ENCODE measurements at regions not wholly inside any gene's neighbourhood (a gene's known extent, or its start where the extent isn't known, plus 50 kb on each side); places are given as distances from the start of the nearest gene placed in this dataset.

DNA sequence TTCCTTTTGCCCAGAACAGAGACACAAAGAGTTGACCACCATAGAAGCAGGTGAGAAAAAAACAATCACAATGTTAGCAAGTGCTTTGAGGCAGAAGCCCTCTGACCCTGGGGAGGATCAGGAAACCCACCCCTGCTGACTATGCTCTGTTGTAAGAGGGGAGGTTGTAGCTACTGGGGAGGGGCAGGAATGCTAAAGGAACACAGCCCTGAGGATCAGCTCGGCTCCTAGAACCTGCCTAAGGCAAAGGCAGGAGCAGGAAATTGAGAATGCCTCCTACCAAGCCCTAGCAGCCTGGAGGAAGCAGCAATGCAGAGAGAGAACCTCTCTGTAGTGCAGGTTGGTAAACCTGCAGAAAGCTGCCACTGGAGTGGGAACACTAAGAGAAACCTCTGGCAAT is 624.0 kb upstream of the KLF12 start:
- TF ChIP-seq CTCF (IDR thresholded peaks at IDR 0.05; ENCODE audit: extremely low read depth, missing control alignments) = no peak
- DNase-seq (ENCODE audit: low spot score) = no peak

DNA sequence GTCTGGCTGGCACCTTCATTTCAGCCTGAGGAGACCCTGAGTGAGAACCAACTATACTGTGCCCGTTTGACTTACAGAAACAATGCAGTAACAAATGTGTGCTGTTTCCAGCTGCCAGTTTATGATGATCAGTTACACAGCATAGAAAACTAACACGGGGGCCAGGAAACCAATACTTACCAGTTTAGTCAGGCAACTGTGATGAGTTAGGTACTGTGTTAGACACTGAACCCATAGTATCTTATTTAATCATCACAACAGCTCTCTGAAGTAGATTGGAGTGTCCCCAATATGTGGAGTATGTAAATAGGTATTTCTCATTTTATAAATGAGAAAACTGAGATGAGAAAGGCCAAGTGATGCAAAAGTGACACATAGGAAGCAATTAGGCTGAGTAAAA is 620.9 kb upstream of the KLF12 start:
- no peak for TF ChIP-seq CTCF (IDR thresholded peaks at IDR 0.05; ENCODE audit: extremely low read depth, missing control alignments)
- no peak for DNase-seq (ENCODE audit: low spot score)

DNA sequence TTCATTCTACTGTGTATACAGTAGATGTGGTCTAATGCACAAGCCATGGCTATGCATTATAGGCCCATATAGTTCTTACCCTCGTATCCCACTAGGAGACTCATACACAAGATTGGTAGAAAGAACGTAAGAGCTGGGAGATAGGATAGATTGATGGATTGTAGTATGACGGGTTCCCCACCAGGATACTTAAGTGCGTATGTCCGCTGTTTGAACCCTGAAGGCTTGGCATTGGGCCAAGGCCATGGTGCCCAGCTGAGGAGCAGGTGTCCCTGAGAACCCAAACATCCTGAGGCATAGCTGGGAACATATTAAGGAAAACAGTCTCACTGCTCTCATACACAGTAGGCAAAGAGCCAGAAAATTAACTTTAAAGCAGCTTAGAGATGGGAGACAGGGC is 617.5 kb upstream of the KLF12 start:
- no peak for DNase-seq (ENCODE audit: low spot score)

GRCh38 chr13:74747186-74747955 is 613.2 kb upstream of the KLF12 start:
- TF ChIP-seq CTCF (IDR thresholded peaks at IDR 0.05; ENCODE audit: extremely low read depth, missing control alignments) = no peak

More for the DNA sequence above, 617.5 kb upstream of the KLF12 start:
- TF ChIP-seq CTCF (IDR thresholded peaks at IDR 0.05; ENCODE audit: extremely low read depth, missing control alignments) = no peak

DNA sequence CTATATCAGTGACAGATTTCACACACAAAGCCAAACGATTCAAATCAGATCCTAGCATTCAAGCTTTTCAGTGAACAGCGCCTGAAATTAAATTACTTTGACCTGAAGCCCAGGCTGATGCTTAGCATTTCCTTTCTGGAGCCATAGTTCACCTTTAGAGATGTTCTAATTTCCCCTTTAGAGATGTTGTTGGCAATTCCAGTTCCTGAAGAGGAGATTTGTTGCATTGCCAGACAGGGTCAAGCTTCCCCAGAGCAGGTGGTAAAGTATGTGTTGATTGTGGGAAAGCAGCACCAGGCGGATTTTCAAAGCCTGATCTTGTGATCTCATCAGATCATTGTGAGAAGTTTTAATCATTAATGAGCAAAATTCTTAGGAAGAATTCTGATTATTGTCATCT is 609.8 kb upstream of the KLF12 start:
- DNase-seq (ENCODE audit: low spot score) = no peak
- TF ChIP-seq CTCF (IDR thresholded peaks at IDR 0.05; ENCODE audit: extremely low read depth, missing control alignments) = no peak

More at GRCh38 chr13:74747186-74747955, 613.2 kb upstream of the KLF12 start:
- no peak for DNase-seq (ENCODE audit: low spot score)

GRCh38 chr13:74741732-74742131 is 607.5 kb upstream of the KLF12 start:
- DNase-seq (ENCODE audit: low spot score) = no peak
- no peak for TF ChIP-seq CTCF (IDR thresholded peaks at IDR 0.05; ENCODE audit: extremely low read depth, missing control alignments)

DNA sequence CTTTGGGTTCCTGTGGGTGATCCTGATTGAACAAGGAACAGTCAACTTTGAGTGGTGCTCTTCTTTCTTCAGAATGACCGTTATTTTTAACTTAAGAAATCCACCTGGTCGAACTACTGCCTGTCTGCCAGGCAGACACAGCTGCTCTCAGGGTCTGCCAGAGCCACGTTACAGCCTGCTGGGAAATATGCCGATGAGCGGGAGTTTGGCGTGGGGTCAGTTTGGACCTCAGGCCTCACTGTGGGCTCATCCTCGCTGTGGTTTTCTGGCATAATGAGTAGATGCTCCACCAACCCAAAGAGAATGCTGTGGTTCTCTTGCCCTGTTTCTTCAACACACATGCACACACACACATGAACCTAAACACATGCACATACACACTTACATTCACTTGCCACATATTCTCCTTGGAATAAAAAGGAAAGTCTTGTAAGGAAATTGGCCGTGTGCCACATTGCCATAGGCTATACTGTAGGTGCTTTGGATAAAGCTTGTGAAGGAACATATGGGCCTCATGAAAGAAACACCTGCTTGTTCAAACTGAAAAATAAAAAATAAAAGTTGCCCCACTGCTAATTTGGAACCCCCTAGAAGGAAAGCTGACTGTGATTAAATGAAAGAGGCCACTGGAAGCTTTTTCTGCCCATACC is 598.7 kb upstream of the KLF12 start:
- DNase-seq (ENCODE audit: low spot score) = no peak
- TF ChIP-seq CTCF (IDR thresholded peaks at IDR 0.05; ENCODE audit: extremely low read depth, missing control alignments) = no peak
